HepG2 (cell line): ENCODE measurements at regions not wholly inside any gene's neighbourhood (a gene's known extent, or its start where the extent isn't known, plus 50 kb on each side); places are given as distances from the start of the nearest gene placed in this dataset.

ENCODE experiments used
- ARID4A ChIP-seq: sonication (generic); formaldehyde crosslinking; IDR thresholded peaks from 2 replicates; pipeline ENCODE4 v1.5.0; 2020; ENCODE audit warnings: mild to moderate bottlenecking, missing genetic modification reagents, borderline replicate concordance
- DZIP1 ChIP-seq: sonication (generic); formaldehyde crosslinking; IDR thresholded peaks from 2 replicates; pipeline ENCODE4 v1.5.0; 2020; ENCODE audit warnings: mild to moderate bottlenecking, missing genetic modification reagents
- ELF1 ChIP-seq: sonication (generic); formaldehyde crosslinking; IDR thresholded peaks from 2 replicates; pipeline ENCODE4 v1.4.0; 2020; ENCODE audit warnings: missing genetic modification reagents
- GMEB2 ChIP-seq: IDR thresholded peaks from 2 replicates; pipeline ENCODE4 v1.6.1; 2016; ENCODE audit warnings: missing biosample characterization, missing genetic modification reagents, low read depth
- SP1 ChIP-seq, 2 experiments: fragments of 450-650 bp in 1 of 2; sonication (generic) in 1 of 2; formaldehyde crosslinking in 1 of 2; IDR thresholded peaks; 2 replicates each; pipeline versions ENCODE4 v1.4.0 to v1.6.1; 2016 to 2020; ENCODE audit warnings: missing genetic modification reagents in 1 of 2

- TF ChIP-seq ARID4A (CRISPR knock-in tag) (no peak), ELF1 (CRISPR knock-in tag) (no peak), GMEB2 (CRISPR knock-in tag) (no peak), DZIP1 (CRISPR knock-in tag) (no peak), SP1 (IDR thresholded peaks at IDR 0.05) (no peak), SP1 (CRISPR knock-in tag; IDR thresholded peaks at IDR 0.05) (no peak)
Measured at GRCh38 chr4:152138451-152138850, 377.6 kb upstream of the GATB start (continued).
